GM04504 (cell line): ENCODE measurements at regions not wholly inside any gene's neighbourhood (a gene's known extent, or its start where the extent isn't known, plus 50 kb on each side); places are given as distances from the start of the nearest gene placed in this dataset.

Source experiments
- DNase-seq: peaks from one replicate; pipeline ENCODE4 v3.0.0-alpha.2; 2012; ENCODE audit warnings: low read depth

DNA sequence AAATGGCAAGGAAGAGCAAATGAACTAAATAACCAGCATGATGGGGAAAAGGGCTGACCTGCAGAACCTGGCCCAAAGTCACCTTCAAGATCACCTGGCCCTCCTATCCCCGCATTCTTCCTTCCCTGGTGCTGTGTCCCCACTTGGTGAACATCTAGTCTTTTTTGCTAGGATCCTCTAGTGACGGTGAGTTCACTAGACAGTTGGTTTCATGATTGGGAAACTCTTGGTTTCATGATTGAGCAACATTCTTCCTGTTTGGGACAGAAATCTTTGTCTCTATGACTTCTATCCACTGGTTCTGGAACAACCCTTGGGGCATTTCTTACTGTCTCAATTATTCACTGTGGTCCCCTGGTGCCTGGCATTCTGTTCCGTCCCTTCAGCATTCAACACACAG lies 50.2 kb upstream of the DAB2IP start:
- DNase-seq = no peak
